Epithelial cell of esophagus (primary cell): ENCODE measurements at regions not wholly inside any gene's neighbourhood (a gene's known extent, or its start where the extent isn't known, plus 50 kb on each side); places are given as distances from the start of the nearest gene placed in this dataset.

ENCODE experiments used
- DNase-seq: peaks from one replicate; pipeline ENCODE4 v3.0.0; 2010; ENCODE audit warnings: low read depth
- H3K4me3 ChIP-seq: 2 replicates; pipeline ENCODE4 v1.5.1; 2011; ENCODE audit warnings: mild to moderate bottlenecking, low read length, control low read depth
- TF ChIP-seq, protein P1 (sequence below): IDR thresholded peaks from 2 replicates; pipeline ENCODE4 v1.5.1; 2011; ENCODE audit warnings: low read depth, mild to moderate bottlenecking, low read length, control low read depth, inconsistent platforms; ENCODE audit not compliant: insufficient read depth; ENCODE audit errors: missing control alignments

DNA sequence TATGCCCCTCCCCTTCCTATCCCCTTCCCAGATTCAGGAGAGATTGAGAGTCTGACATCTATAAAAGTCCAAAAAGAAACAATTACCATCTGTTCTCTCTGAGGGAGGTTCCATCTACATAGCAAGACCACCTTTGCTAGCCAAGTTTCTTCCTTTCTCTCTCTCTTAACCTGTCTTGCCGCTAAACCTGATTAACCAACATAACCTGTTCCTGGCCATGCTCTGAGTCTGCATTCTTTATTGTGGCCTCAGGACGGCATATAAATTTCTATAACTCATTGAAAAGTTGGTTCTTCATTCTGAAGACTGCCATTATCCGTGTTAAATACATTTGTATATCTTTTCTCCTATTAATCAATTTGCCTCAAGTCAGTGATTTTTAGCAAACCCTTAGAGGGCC lies 594.0 kb downstream of the KCNH5 start:
- no peak overlapping the region for H3K4me3 ChIP-seq
- peak; percentile 64 for DNase-seq
- TF ChIP-seq, protein P1, sequence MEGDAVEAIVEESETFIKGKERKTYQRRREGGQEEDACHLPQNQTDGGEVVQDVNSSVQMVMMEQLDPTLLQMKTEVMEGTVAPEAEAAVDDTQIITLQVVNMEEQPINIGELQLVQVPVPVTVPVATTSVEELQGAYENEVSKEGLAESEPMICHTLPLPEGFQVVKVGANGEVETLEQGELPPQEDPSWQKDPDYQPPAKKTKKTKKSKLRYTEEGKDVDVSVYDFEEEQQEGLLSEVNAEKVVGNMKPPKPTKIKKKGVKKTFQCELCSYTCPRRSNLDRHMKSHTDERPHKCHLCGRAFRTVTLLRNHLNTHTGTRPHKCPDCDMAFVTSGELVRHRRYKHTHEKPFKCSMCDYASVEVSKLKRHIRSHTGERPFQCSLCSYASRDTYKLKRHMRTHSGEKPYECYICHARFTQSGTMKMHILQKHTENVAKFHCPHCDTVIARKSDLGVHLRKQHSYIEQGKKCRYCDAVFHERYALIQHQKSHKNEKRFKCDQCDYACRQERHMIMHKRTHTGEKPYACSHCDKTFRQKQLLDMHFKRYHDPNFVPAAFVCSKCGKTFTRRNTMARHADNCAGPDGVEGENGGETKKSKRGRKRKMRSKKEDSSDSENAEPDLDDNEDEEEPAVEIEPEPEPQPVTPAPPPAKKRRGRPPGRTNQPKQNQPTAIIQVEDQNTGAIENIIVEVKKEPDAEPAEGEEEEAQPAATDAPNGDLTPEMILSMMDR, result no peak

DNA sequence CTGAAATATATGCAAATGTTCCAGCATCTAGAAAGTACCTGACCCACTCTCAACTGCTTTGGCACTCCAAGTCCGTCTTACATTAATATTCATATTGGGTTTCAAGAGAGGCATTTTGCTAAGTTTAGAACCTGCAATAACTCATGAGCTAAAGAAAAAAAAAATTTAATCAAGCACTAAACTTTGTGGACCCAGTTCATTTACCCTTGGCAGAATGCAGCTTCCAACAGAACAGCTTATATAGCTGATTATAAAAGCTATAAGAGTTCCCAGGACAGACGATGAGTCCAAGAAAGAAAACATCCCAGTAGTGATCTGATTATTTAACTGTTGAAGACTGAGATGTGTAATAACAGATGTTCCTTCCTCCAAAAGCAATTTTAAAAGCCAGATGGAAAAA lies 592.0 kb downstream of the KCNH5 start:
- H3K4me3 ChIP-seq, result no peak overlapping the region
- TF ChIP-seq, protein P1, result no peak
- DNase-seq, result no peak

DNA sequence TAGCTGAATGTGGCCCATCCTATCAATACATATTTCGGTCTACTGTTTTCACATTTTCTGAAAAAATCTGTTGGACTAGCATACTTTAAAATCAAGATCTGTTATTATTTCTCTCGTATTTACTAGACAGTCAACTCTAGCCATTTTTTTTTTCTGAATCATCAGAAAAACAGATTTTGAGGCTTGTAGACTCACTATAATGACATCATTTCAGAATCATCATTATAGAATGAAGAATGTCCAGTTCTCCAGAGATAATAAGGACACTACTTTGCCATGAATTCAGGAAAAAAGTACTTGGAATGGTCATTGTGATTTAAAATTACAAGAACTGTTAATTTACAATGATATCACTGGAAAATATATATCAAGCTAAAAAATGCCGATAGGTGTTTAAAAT lies 589.8 kb downstream of the KCNH5 start:
- no peak overlapping the region for H3K4me3 ChIP-seq
- DNase-seq, result peak; percentile 28
- TF ChIP-seq, protein P1, result no peak

DNA sequence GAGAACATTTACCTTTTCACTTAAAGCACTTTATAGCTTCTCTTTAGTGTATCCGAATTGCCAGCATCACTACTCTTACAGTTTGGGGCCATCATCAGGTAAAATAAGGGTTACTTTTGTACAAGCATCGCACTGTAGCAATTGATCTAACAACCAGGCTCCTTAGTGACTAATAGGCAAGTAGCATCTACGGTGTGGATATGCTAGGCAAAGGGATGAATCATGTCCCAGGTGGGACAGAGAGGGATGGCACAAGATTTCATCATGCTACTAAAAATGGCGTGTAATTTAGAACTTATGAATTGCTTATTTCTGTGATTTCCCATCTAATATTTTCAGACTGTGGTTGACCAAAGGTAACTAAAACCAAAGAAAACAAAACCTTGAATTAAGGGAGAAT lies 582.3 kb downstream of the KCNH5 start:
- TF ChIP-seq, protein P1, result no peak
- peak; percentile 50 for DNase-seq

DNA sequence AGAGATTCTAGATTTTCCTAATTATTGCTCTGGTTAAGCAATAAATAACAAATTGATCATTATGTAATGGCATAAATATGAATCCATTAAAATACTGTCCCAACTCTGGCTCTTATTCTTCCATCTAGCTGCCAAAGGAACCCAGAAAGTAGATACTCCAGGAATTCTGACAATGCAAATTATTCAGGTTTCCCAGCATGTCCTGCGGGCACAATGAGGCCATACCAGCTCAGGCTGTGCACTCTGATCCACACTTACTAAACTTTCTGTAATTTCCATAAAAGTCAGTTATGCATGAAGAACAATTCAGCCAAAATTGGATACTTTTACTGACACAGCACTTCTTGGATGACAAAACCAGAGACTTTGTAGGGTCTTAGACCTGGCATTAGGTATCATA lies 576.3 kb downstream of the KCNH5 start:
- no peak for DNase-seq
- H3K4me3 ChIP-seq, result no peak overlapping the region
- TF ChIP-seq, protein P1, result no peak

More for the DNA sequence above, 582.3 kb downstream of the KCNH5 start:
- H3K4me3 ChIP-seq, result no peak overlapping the region

DNA sequence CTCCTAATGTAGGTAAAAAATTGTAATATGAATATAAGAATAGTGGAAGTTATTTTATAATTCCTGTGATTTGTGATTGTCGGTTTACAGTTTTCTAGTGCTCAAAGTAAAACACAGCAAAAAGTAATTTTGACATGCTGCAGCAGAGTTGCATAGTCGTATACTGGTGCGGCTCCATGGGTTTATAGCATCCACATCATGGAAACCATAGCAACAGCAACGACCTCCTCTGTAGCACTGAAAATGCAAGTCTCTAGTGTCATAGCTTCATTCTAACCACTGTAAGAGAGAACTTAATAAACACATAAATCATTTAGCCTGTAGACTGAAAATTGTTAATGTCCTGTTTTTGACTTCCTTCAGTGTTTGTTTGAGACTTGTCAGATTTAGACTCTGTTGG lies 574.3 kb downstream of the KCNH5 start:
- no peak for DNase-seq
- TF ChIP-seq, protein P1, result no peak

DNA sequence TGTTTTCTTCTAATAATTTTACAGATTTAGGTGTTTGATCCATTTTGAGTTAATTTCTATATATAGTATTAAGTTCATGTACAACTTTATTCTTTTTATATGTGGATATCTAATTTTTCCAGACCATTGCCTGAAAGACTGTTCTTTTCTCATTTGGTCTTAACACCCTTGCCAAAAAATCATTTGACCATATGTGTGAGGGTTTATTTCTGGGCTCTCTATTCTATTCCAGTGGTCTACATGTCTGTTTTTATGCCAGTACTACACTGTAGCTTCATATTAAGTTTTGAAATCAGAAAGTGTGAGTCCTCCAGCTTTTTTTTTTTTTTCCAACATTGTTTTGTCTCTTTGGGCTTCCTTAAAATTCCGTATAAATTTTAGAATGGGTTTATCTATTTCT lies 554.1 kb downstream of the KCNH5 start:
- H3K4me3 ChIP-seq, result no peak overlapping the region
- DNase-seq, result no peak
- TF ChIP-seq, protein P1, result no peak

More for the DNA sequence above, 574.3 kb downstream of the KCNH5 start:
- H3K4me3 ChIP-seq, result no peak overlapping the region
